Activated T-cell treated with anti-CD3 and anti-CD28 coated beads for 1 hour (primary cell): ENCODE measurements at regions not wholly inside any gene's neighbourhood (a gene's known extent, or its start where the extent isn't known, plus 50 kb on each side); places are given as distances from the start of the nearest gene placed in this dataset.
"Not testable (repeated sequence)": the region's sequence is repeated elsewhere in the genome, so short reads cannot be mapped to it uniquely, and the experiment has no call there.

Experiments used
- DNase-seq: peaks from one replicate; pipeline ENCODE4 v3.0.0-alpha.2; 2020; ENCODE audit warnings: low read depth

GRCh38 chr2:124967325-124967724 lies 942.2 kb downstream of the CNTNAP5 start:
- DNase-seq: no peak

GRCh38 chr2:124970030-124970429 lies 944.9 kb downstream of the CNTNAP5 start:
- no peak for DNase-seq

- DNase-seq: no peak
Measured at GRCh38 chr2:124973396-124973795, 948.3 kb downstream of the CNTNAP5 start.

GRCh38 chr2:124975224-124975623 lies 950.1 kb downstream of the CNTNAP5 start:
- no peak for DNase-seq

GRCh38 chr2:124975648-124976047 lies 950.6 kb downstream of the CNTNAP5 start:
- DNase-seq: no peak

- DNase-seq: no peak
Measured at GRCh38 chr2:124978597-124978996, 953.5 kb downstream of the CNTNAP5 start.

- no peak for DNase-seq
Measured at GRCh38 chr2:124983595-124983994, 958.5 kb downstream of the CNTNAP5 start.

- no peak for DNase-seq
Measured at GRCh38 chr2:124985270-124985669, 960.2 kb downstream of the CNTNAP5 start.

- no peak for DNase-seq
Measured at GRCh38 chr2:124986136-124986535, 961.0 kb downstream of the CNTNAP5 start.

GRCh38 chr2:124986870-124987269 lies 961.8 kb downstream of the CNTNAP5 start:
- DNase-seq: not testable (repeated sequence)

- DNase-seq: not testable (repeated sequence)
Measured at GRCh38 chr2:124987436-124987835, 962.3 kb downstream of the CNTNAP5 start.

GRCh38 chr2:124988111-124988510 lies 963.0 kb downstream of the CNTNAP5 start:
- DNase-seq: no peak

- no peak for DNase-seq
Measured at GRCh38 chr2:124988794-124989193, 963.7 kb downstream of the CNTNAP5 start.

GRCh38 chr2:124993809-124994208 lies 968.7 kb downstream of the CNTNAP5 start:
- no peak for DNase-seq

- no peak for DNase-seq
Measured at GRCh38 chr2:124995185-124995912, 970.3 kb downstream of the CNTNAP5 start.

- DNase-seq: no peak
Measured at GRCh38 chr2:124996406-124996805, 971.3 kb downstream of the CNTNAP5 start.

- no peak for DNase-seq
Measured at GRCh38 chr2:124999906-125000305, 974.8 kb downstream of the CNTNAP5 start.

- no peak for DNase-seq
Measured at GRCh38 chr2:125004106-125004800, 979.2 kb downstream of the CNTNAP5 start.

GRCh38 chr2:125006676-125007075 lies 981.6 kb downstream of the CNTNAP5 start:
- DNase-seq: no peak

- not testable (repeated sequence) for DNase-seq
Measured at GRCh38 chr2:125028721-125029120, 1003.6 kb downstream of the CNTNAP5 start.

- DNase-seq: no peak
Measured at GRCh38 chr2:125033871-125034270, 1008.8 kb downstream of the CNTNAP5 start.

GRCh38 chr2:125037135-125037653 lies 1012.1 kb downstream of the CNTNAP5 start:
- DNase-seq: no peak

- DNase-seq: no peak
Measured at GRCh38 chr2:125041846-125042245, 1016.8 kb downstream of the CNTNAP5 start.
